Fibroblast of villous mesenchyme (primary cell): ENCODE measurements at regions not wholly inside any gene's neighbourhood (a gene's known extent, or its start where the extent isn't known, plus 50 kb on each side); places are given as distances from the start of the nearest gene placed in this dataset.
"Not testable (repeated sequence)": the region's sequence is repeated elsewhere in the genome, so short reads cannot be mapped to it uniquely, and the experiment has no call there.

Experiments
- DNase-seq: peaks from one replicate; pipeline ENCODE4 v3.0.0-alpha.2; 2010; ENCODE audit warnings: low read depth
- H3K4me3 ChIP-seq: 2 replicates; pipeline ENCODE4 v1.5.1; 2011; ENCODE audit warnings: low read depth, mild to moderate bottlenecking, low read length
- CTCF ChIP-seq: IDR thresholded peaks from 2 replicates; pipeline ENCODE4 v1.5.1; 2012; ENCODE audit warnings: low read depth, mild to moderate bottlenecking, low read length; ENCODE audit not compliant: insufficient read depth

- no peak for TF ChIP-seq CTCF
- no peak overlapping the region for H3K4me3 ChIP-seq
- DNase-seq, result no peak
These were observed 283.5 kb downstream of the C16orf95 start for GRCh38 chr16:87033541-87034300.

- DNase-seq, result no peak
- no peak for TF ChIP-seq CTCF
- H3K4me3 ChIP-seq, result no peak overlapping the region
These were observed 282.9 kb downstream of the C16orf95 start for GRCh38 chr16:87034317-87034716.

GRCh38 chr16:87035053-87035452 lies 282.1 kb downstream of the C16orf95 start:
- no peak for DNase-seq
- TF ChIP-seq CTCF, result no peak
- no peak overlapping the region for H3K4me3 ChIP-seq

GRCh38 chr16:87037012-87037411 lies 280.2 kb downstream of the C16orf95 start:
- TF ChIP-seq CTCF, result no peak
- DNase-seq, result no peak
- no peak overlapping the region for H3K4me3 ChIP-seq

GRCh38 chr16:87038528-87038927 lies 278.7 kb downstream of the C16orf95 start:
- not testable (repeated sequence) for H3K4me3 ChIP-seq, DNase-seq

- no peak overlapping the region for H3K4me3 ChIP-seq
- DNase-seq, result no peak
- no peak for TF ChIP-seq CTCF
These were observed 276.7 kb downstream of the C16orf95 start for GRCh38 chr16:87040169-87041117.

- no peak overlapping the region for H3K4me3 ChIP-seq
- TF ChIP-seq CTCF, result no peak
- DNase-seq, result no peak
These were observed 275.9 kb downstream of the C16orf95 start for GRCh38 chr16:87041286-87041685.
